ENCODE measurements at regions not wholly inside any gene's neighbourhood (a gene's known extent, or its start where the extent isn't known, plus 50 kb on each side); places are given as distances from the start of the nearest gene placed in this dataset.

DNA sequence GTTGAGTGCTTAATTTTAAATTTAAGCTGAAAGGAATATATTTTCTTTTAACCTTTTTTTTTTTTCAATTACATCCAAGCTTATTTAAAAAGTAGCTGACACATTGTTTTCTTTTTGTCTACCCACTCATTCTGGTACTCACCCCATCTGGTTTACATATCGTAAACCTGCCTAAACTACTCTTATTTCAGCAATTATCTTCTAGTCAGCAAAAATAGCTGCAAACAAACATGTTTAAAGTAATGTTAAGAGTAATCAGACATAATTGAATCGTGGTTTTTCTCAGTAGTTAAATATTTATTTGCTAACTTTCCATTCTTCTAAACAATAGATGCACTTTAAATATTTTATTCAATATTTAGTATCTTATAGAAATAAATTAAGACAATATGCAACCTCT is 492.7 kb upstream of the MGAT4C start:
- no peak overlapping the region for H3K4me3 ChIP-seq
- WGBS (ENCODE audit: insufficient coverage, low coverage, low lambda C conversion rate, missing lambda C conversion rate) = 43% methylated on average over 2 of the region's 2 CpGs
- H3K36me3 ChIP-seq = no peaks in the 10 kb centered on the region
- ATAC-seq (no peak), DNase-seq (no peak)
- no peak for TF ChIP-seq POLR2A (IDR thresholded peaks at IDR 0.05)
- TF ChIP-seq CTCF (IDR thresholded peaks at IDR 0.05) = no peak
- no peaks in the 10 kb centered on the region for H3K9me3 ChIP-seq
- intact Hi-C loops (cut with DNase I) = no loop called here
- H3K27ac ChIP-seq = no peak overlapping the region
- H3K4me1 ChIP-seq = no peaks in the 10 kb centered on the region
- no peaks in the 10 kb centered on the region for H3K27me3 ChIP-seq

- ATAC-seq (no peak), DNase-seq (no peak)
- H3K4me1 ChIP-seq = no peaks in the 10 kb centered on the region
- TF ChIP-seq CTCF (IDR thresholded peaks at IDR 0.05) = no peak
- TF ChIP-seq POLR2A (IDR thresholded peaks at IDR 0.05) = no peak
- H3K9me3 ChIP-seq = no peaks in the 10 kb centered on the region
- H3K27ac ChIP-seq = no peak overlapping the region
- 54% methylated on average over 2 of the region's 2 CpGs for WGBS (ENCODE audit: insufficient coverage, low coverage, low lambda C conversion rate, missing lambda C conversion rate)
- intact Hi-C loops (cut with DNase I) = no loop called here
- no peaks in the 10 kb centered on the region for H3K27me3 ChIP-seq
- H3K4me3 ChIP-seq = no peak overlapping the region
- H3K36me3 ChIP-seq = no peaks in the 10 kb centered on the region
Measured at GRCh38 chr12:86744547-86745212, 488.5 kb upstream of the MGAT4C start.

GRCh38 chr12:86743875-86744536 is 487.8 kb upstream of the MGAT4C start:
- no peaks in the 10 kb centered on the region for H3K36me3 ChIP-seq
- no peaks in the 10 kb centered on the region for H3K27me3 ChIP-seq
- DNase-seq = no peak
- H3K4me3 ChIP-seq = no peak overlapping the region
- intact Hi-C loops (cut with DNase I) = no loop called here
- 45% methylated on average over 5 of the region's 5 CpGs for WGBS (ENCODE audit: insufficient coverage, low coverage, low lambda C conversion rate, missing lambda C conversion rate)
- TF ChIP-seq CTCF (IDR thresholded peaks at IDR 0.05) (no peak), POLR2A (IDR thresholded peaks at IDR 0.05) (no peak)
- no peaks in the 10 kb centered on the region for H3K9me3 ChIP-seq
- no peaks in the 10 kb centered on the region for H3K4me1 ChIP-seq
- H3K27ac ChIP-seq = no peak overlapping the region
- ATAC-seq = no peak

DNA sequence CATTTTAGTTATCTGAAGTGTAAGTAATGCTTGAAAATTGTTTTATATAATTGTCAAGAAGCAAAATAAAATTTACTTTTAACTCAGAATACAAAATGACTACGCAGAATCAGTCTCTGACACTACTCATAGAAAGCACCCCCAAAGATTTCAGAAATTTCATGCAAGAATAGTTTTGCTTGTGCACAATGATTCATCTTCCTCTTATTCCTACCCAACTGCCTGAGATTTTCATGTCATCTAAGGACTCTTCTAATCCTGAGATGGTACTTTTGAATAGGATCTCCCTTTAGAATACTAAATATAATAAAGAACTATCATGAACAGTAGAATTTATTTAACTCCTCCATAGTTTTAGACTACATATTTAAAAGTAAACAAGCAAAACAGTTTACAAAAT is 485.3 kb upstream of the MGAT4C start:
- Histone ChIP-seq H3K27ac (no peak overlapping the region), H3K36me3 (no peaks in the 10 kb centered on the region), H3K4me1 (no peaks in the 10 kb centered on the region), H3K9me3 (no peaks in the 10 kb centered on the region), H3K27me3 (no peaks in the 10 kb centered on the region), H3K4me3 (no peak overlapping the region)
- TF ChIP-seq POLR2A (IDR thresholded peaks at IDR 0.05) (no peak), CTCF (IDR thresholded peaks at IDR 0.05) (no peak)
- no peak for ATAC-seq
- no peak for DNase-seq
- intact Hi-C loops (cut with DNase I) = no loop called here
- 92% methylated on average over 1 of the region's 1 CpG for WGBS (ENCODE audit: insufficient coverage, low coverage, low lambda C conversion rate, missing lambda C conversion rate)
